ENCODE measurements at regions not wholly inside any gene's neighbourhood (a gene's known extent, or its start where the extent isn't known, plus 50 kb on each side); places are given as distances from the start of the nearest gene placed in this dataset.

GRCh38 chr21:21714426-21714825 is 716.2 kb downstream of the NCAM2 start:
- TF ChIP-seq CTCF (IDR thresholded peaks at IDR 0.05): no peak
- Histone ChIP-seq H3K27ac (no peak overlapping the region), H3K9me3 (no peaks in the 10 kb centered on the region), H3K27me3 (no peaks in the 10 kb centered on the region), H3K4me1 (no peaks in the 10 kb centered on the region), H3K36me3 (no peaks in the 10 kb centered on the region), H3K4me3 (no peak overlapping the region)
- DNase-seq (no peak), ATAC-seq (no peak), FAIRE-seq (no peak)
- intact Hi-C loops (cut with DNase I): no loop called here
- WGBS, 2 donors: 54 to 67% methylated on average over 2 of the region's 2 CpGs

DNA sequence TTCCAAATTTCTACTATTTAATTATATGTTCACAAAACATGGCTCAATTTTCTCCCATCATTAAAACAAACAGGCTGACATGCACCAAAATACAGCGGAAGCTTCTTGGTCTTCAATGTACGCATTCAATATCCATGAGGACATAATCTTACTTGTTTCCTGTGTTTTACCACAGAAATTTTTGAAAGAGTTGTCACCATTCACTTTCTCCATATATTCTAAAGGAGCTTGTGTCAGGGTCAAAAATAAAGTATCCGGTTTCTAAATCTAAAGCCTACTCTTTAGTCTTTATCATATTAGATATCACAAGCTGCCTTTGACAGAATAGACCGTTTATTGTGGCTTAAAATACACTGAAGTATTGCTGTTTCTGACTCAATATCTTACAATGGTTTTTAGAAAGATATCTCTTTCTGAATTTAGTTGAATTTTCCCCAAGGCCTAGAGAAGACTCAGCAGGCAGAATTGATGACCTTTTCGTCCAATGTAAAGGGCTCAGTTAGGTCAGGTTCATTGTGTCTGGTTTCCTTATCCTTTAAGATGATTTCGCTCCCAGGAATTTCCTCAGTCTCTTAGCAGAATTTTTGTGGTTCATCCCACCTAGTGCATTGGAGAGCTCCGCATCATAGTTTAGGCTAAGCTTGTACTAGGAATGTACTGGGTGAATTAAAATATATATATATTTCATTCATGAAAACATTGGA is 717.2 kb downstream of the NCAM2 start:
- Histone ChIP-seq H3K4me1 (no peaks in the 10 kb centered on the region), H3K9me3 (no peaks in the 10 kb centered on the region), H3K36me3 (no peaks in the 10 kb centered on the region), H3K27me3 (no peaks in the 10 kb centered on the region), H3K4me3 (no peak overlapping the region), H3K27ac (no peak overlapping the region)
- no peak for FAIRE-seq
- WGBS, 2 donors: 63 to 75% methylated on average over 7 of the region's 7 CpGs
- TF ChIP-seq CTCF (IDR thresholded peaks at IDR 0.05): no peak
- DNase-seq: no peak
- intact Hi-C loops (cut with DNase I): no loop called here
- ATAC-seq: no peak

DNA sequence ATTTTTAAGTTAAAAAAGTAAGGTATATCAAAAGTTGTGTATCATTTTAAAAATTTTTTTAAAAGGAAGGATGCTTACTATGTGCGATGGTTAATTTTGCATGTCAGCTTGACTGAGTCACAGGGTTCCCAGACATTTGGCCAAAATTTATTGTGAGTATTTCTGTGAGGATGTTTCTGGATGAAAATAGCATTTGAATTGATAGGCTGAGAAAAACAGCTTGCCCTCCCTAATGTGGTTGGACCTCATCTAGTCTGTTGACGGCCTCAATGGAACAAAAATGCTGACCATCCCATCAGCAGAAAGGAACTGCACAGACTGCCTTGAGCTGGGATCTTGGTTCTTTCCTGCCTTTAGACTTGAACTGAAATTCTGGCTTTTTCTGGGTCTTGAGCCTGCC is 724.5 kb downstream of the NCAM2 start:
- Histone ChIP-seq H3K27me3 (peaks cover 0 to 3% (median 0%) of the 10 kb centered on the region in 4 donors), H3K27ac (no peak overlapping the region), H3K4me1 (no peaks in the 10 kb centered on the region), H3K36me3 (no peaks in the 10 kb centered on the region), H3K9me3 (no peaks in the 10 kb centered on the region), H3K4me3 (no peak overlapping the region)
- ATAC-seq: no peak
- TF ChIP-seq CTCF (IDR thresholded peaks at IDR 0.05): no peak
- intact Hi-C loops (cut with DNase I): no loop called here
- DNase-seq: no peak
- no peak for FAIRE-seq
- WGBS, 2 donors: 73 to 81% methylated on average over 2 of the region's 2 CpGs

GRCh38 chr21:21730512-21730911 is 732.3 kb downstream of the NCAM2 start:
- 36 to 52% methylated on average over 5 of the region's 5 CpGs for WGBS, 2 donors
- Histone ChIP-seq H3K27me3 (peaks cover 0 to 2% (median 0%) of the 10 kb centered on the region in 4 donors), H3K36me3 (no peaks in the 10 kb centered on the region), H3K4me3 (no peak overlapping the region), H3K4me1 (no peaks in the 10 kb centered on the region), H3K9me3 (no peaks in the 10 kb centered on the region), H3K27ac (no peak overlapping the region)
- no peak for DNase-seq
- no peak for FAIRE-seq
- ATAC-seq: peak in 1 of 4 donors; percentile 32
- no peak for TF ChIP-seq CTCF (IDR thresholded peaks at IDR 0.05)
- intact Hi-C loops (cut with DNase I): no loop called here

GRCh38 chr21:21731626-21732025 is 733.4 kb downstream of the NCAM2 start:
- Histone ChIP-seq H3K4me1 (no peaks in the 10 kb centered on the region), H3K27me3 (no peaks in the 10 kb centered on the region), H3K27ac (no peak overlapping the region), H3K36me3 (no peaks in the 10 kb centered on the region), H3K4me3 (no peak overlapping the region), H3K9me3 (no peaks in the 10 kb centered on the region)
- 63 to 76% methylated on average over 6 of the region's 6 CpGs for WGBS, 2 donors
- ATAC-seq (no peak), FAIRE-seq (no peak), DNase-seq (no peak)
- intact Hi-C loops (cut with DNase I): no loop called here
- TF ChIP-seq CTCF (IDR thresholded peaks at IDR 0.05): no peak
